ENCODE measurements at regions not wholly inside any gene's neighbourhood (a gene's known extent, or its start where the extent isn't known, plus 50 kb on each side); places are given as distances from the start of the nearest gene placed in this dataset.

DNA sequence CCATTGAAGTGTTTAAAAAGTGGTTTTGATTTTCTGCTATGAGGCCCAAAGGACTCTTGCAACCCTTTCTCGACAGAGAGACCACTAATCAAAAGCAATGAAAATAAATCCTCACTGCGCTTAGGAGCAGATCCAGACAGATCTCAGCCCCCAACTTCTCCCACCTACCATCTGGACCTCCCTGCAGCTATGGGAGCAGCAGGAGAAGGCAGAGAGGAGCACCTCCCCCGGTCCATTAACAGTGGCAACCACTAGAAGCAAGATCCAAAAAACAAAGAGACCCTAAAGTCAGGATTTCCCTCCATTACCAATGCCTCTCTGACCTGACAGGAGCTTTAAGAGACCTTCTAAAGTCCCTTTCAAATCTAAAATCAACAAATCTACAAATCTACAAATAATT, 99.0 kb upstream of the LSM8 start:
- TF ChIP-seq EZH2 (IDR thresholded peaks at IDR 0.05; ENCODE audit: low read length, unreplicated experiment) (no peak), EZH2phosphoT487 (IDR thresholded peaks at IDR 0.05; ENCODE audit: borderline replicate concordance, low read length) (no peak)
- TF ChIP-seq, protein P1, sequence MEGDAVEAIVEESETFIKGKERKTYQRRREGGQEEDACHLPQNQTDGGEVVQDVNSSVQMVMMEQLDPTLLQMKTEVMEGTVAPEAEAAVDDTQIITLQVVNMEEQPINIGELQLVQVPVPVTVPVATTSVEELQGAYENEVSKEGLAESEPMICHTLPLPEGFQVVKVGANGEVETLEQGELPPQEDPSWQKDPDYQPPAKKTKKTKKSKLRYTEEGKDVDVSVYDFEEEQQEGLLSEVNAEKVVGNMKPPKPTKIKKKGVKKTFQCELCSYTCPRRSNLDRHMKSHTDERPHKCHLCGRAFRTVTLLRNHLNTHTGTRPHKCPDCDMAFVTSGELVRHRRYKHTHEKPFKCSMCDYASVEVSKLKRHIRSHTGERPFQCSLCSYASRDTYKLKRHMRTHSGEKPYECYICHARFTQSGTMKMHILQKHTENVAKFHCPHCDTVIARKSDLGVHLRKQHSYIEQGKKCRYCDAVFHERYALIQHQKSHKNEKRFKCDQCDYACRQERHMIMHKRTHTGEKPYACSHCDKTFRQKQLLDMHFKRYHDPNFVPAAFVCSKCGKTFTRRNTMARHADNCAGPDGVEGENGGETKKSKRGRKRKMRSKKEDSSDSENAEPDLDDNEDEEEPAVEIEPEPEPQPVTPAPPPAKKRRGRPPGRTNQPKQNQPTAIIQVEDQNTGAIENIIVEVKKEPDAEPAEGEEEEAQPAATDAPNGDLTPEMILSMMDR (conservative IDR thresholded peaks at IDR 0.05; ENCODE audit: low read depth, low read length), result no peak
